NOMO-1 treated with DMSO at 0.1 percent for 48 hours (cell line): ENCODE measurements at regions not wholly inside any gene's neighbourhood (a gene's known extent, or its start where the extent isn't known, plus 50 kb on each side); places are given as distances from the start of the nearest gene placed in this dataset.

ENCODE experiments used
- DNase-seq: peaks from one replicate; lab custom pipeline; 2025; ENCODE audit not compliant: unreplicated experiment; lab: John Stamatoyannopoulos, UW

DNA sequence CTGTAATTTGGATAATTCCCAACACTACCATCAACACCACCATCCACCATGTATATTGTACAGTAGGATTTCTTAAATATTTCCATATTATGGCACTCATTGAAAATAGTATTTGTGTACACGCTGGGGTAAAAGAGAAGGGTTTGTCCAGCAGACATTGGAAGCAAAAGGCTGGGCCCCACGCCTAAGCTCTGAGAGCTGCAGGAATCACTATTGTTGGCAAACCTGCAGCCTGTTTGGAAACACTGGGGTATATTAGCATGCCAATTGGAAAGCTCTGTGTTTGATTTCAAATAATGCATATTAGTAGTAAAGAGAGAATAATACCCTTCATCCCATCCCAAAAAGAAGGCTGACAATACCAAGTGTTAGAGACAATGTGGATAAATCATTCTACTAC lies 81.5 kb upstream of the DPYD start:
- DNase-seq, result no peak

DNA sequence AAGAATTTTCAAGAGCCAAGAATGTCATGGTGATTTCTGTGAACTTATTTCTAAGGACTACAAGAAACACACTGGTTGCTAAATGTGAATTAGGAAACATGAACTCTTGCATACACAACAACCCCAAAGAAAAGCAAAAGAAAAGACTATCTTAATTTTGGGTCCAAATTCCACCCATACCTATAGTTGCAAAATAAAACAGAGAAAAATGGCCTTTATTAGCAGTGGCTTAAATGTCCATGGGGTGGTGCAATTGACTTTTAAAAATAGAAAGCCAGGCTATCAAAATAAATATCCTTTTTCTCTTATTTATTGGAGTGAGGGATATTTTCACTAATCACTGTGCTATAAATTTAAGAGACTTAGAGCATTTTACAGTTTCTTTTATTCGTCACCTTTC lies 80.9 kb upstream of the DPYD start:
- no peak for DNase-seq

DNA sequence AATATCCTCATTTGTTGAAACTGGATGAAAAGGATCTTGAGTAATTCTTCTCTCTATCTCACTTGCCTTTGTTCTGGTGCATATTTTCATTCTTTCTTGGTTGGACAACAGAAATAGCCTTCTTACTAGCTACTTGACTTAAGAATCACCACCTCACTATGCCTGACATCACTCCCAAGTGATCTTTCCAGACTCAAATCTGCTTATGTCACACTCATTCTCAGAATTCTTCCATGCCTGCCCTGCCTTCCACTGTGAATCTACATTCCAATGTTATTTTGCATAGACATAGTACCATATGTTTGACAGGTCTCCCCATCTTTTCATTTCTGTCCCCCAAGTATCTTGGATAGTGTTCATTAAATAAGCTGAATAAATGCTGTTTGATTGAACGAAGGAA lies 78.5 kb upstream of the DPYD start:
- DNase-seq, result no peak

DNA sequence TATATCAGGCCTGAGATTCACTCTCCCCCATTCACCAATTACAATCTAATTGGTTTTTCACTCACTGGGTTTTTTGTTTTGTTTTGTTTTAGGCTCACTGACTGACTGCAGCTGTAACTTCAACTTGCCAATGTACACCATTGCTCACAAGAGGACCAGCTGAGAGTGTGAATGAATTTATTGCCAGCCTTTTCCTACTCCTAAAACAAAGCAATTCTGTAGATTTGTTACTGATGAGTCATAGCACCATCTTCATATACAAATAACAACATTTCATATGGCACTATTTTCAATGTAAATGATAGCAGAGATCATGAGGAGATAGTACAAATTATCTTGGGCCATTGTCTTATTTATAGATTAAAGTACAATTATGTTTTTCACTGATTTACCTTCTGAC lies 76.0 kb upstream of the DPYD start:
- no peak for DNase-seq

DNA sequence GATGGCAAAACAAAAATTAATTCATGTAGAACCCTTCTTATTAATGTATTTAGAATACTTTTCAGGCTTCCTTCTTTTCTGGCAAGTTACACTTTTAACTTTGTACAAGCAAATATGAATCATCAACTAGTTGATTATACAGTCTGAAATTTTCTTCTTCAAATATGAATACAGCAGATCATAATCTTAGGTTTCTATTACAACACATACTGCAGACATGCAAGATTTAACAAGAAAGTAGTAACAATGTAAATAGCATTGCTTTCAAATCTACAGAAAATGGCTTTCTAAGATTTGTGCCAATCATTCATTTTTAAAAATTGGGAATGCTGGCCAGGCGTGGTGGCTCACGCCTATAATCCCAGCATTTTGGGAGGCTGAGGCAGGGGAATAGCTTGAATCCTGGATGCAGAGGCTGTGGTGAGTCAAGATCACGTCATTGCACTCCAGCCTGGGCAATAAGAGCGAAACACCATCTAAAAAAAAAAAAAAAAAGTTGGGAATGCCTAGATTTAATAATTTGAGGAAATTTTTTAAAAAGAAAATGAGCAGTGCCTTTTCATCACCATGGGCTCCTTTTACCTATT lies 68.4 kb upstream of the DPYD start:
- no peak for DNase-seq

DNA sequence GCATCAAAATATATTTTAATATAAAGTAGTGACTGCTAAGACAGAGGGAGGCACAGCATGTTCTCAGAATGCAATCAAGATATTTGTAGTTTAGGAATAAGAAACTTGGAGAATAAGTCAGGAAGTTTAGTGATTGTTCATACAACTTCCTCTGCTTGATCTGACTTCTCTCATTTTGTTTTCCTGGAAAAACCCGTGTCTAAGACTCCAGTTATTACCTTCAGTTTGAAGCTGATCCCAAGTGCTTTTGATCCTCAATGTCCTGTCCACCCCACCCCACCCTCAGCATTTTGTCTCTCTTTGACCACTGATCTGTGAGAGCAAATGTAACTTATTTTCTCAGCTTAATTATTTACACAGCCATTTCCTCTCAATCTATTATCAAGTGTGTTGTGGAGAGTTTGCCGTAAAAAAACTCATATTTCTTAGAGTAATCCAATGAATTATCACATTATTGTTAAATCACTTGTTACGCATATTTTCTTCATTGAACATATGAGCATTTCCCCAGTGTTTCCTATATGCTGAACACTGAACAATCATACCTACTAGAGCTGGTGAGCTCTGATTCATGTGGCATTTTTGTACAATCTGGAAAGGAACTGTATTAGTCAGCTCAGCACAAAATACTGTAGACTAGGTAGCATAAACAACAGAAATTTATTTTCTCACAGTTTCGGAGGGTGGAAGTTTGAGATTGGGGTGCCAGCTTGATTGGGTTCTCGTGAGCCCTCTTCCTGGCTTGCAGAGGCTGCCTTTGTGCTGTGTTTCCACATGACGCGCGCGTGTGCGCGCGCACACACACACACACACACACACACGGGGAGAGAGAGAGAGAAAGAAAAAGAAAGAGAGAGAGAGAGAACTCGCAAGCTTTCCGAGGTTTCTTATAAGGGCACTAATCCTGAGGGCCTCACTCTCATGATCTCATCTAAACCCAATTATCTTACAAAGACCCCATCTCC lies 65.5 kb upstream of the DPYD start:
- no peak for DNase-seq

DNA sequence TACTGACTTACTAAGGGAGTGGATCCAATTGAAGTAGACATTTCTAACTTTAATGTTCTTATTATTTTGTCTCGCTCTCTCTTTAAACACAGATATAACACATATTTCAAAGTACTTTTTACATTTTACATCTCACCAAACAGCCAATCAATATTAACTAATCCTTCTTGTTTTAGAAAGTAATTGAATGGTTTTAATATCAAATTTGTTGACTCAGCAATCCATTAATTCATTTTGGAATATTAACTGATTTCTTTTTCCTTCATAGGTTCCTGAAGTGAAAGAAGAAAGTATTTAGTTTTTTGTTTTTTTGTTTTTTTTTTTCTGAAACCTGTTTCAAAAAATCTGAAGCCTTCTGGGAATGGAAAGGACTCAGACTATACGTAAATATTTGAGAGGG lies 62.3 kb upstream of the DPYD start:
- DNase-seq, result no peak

DNA sequence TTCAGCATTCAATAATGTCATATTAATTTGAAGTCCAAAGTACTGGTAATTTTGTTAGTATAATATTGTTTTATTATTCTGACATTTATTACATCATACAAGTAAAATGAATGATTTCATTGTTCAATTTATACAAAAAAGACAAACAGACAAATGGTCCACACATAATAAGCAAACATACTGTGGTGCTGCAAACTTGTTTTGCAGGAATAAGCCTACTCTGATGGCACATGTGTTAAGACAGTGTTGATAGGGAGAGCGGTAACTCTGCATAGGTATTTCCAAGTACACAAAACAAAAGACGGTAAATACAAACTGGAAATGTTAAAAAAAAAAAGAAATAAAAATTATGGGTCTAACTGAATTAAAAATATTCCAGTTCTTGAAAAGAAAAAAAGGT lies 59.7 kb upstream of the DPYD start:
- DNase-seq, result no peak

DNA sequence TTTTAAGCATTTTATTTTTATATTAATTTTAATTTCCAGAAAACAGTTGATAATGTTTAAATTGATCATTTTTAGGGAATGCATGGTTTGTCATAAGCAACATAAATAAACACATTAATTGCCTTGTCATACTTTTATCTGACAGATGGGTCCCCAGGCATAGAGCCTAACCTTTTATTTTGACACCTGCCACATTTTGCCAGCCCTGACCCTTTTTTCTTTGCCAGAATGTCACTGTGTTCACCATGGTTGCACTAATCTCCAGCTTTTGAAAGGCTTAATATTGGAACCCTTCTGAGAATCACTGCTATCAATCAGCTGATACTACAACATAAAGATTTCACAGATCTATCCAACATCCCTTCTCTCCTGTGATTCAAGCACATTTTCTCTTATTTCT lies 56.0 kb upstream of the DPYD start:
- DNase-seq, result no peak
